GM12891 (cell line): ENCODE measurements at regions not wholly inside any gene's neighbourhood (a gene's known extent, or its start where the extent isn't known, plus 50 kb on each side); places are given as distances from the start of the nearest gene placed in this dataset.
"Not testable (repeated sequence)": the region's sequence is repeated elsewhere in the genome, so short reads cannot be mapped to it uniquely, and the experiment has no call there.

Experiments
- PAX5 ChIP-seq: IDR thresholded peaks from 2 replicates; pipeline ENCODE4 v1.6.1; 2011; ENCODE audit warnings: low read length, moderate library complexity, mild to moderate bottlenecking; ENCODE audit not compliant: insufficient read depth, severe bottlenecking
- POLR2A ChIP-seq: IDR thresholded peaks from 2 replicates; pipeline ENCODE4 v1.6.1; 2011; ENCODE audit warnings: low read depth, low read length, control low read depth
- POLR2AphosphoS5 ChIP-seq: IDR thresholded peaks from 2 replicates; pipeline ENCODE4 v1.6.1; 2011; ENCODE audit warnings: low read depth, low read length, control low read depth
- POU2F2 ChIP-seq: IDR thresholded peaks from 2 replicates; pipeline ENCODE4 v1.6.1; 2011; ENCODE audit warnings: low read depth, mild to moderate bottlenecking, control low read depth, low read length, moderate library complexity
- SPI1 ChIP-seq: IDR thresholded peaks from 2 replicates; pipeline ENCODE4 v1.6.1; 2011; ENCODE audit warnings: low read depth, low read length, control low read depth
- TAF1 ChIP-seq: IDR thresholded peaks from 2 replicates; pipeline ENCODE4 v1.6.1; 2011; ENCODE audit warnings: low read depth, low read length, control low read depth

- TF ChIP-seq POLR2AphosphoS5, POLR2A, PAX5, TAF1, POU2F2, SPI1: not testable (repeated sequence)
Observed at GRCh38 chr4:4046686-4047085, 180.0 kb downstream of the OTOP1 start.
